Activated CD4-positive, CD25-positive, alpha-beta regulatory T cell (primary cell): ENCODE measurements at regions not wholly inside any gene's neighbourhood (a gene's known extent, or its start where the extent isn't known, plus 50 kb on each side); places are given as distances from the start of the nearest gene placed in this dataset.

Source experiments
- DNase-seq, 4 experiments: peaks; one replicate each; lab custom pipeline; 2025; lab: John Stamatoyannopoulos, UW

DNA sequence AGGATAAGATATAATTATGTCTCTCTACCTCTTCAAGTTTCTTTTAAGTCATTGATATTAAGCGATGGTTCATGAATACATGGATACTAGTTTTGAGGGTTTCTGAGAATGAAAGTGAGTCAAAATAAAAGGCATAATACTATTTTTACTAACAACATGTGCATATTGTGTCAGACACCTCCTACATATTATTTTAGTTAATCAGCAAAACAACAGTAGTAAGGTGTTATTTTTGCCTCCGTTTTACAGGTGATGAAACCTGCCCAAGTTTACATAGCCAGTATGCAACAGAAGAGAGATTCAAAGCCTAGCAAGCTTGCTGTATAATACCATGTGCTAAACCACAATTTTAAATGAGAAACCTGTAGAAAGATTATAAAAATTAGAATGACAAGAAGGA is 544.1 kb downstream of the EPHA5 start:
- DNase-seq, result no peak

DNA sequence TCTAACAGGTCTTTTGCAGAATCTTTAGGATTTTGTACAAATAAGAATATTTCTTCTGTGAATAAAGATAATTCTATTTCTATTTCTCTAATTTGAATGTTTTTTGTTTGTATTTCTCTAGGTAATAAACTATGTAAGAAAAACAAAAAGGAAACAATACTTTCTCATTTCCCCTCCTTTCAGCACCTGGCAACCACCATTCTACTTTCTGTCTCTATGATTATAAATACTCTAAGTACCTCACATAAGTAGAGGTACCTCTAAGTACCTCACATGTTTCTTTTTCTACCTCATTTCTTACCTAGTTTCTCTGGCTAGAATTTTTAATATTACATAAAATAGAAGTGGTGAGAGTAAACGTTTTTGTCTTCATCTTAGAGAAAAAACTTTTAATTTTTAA is 550.0 kb downstream of the EPHA5 start:
- no peak for DNase-seq

DNA sequence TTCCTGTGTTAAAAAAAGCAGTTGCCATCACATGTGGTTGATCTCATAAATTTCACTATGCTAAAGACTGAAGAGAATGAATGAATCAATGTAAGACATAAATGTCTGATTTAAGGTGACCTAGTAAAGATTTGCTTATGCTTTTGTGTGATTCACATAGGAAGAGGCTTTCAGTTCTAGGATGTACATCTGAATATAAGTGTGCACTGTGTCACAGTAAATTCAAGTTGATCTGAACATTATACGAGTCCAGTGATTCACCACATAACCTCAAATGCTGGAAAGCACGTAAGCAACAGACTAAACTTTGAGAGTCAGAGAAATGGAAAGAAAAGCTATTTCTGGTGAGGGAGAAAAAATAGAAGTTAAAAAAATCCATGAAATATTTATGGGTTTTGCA is 567.9 kb downstream of the EPHA5 start:
- DNase-seq, result no peak

DNA sequence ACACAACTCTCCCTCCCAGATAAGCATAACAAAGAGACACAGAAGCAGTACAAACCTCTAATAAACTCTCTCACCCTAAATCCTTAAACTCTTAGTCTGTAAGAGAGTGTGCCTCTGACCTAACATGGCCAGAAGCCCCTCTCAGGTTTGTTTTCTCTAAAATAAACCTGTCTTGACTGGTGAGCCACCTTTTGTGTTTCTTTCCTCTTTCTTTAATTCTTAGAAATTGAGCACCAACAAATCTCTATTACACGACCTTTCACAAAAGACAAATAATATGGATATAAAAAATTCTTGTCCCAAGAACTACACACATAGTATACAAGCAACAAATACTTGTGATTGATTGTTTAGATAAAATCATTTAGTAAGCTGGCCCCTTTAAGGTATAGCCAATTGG is 573.7 kb downstream of the EPHA5 start:
- DNase-seq, result no peak

DNA sequence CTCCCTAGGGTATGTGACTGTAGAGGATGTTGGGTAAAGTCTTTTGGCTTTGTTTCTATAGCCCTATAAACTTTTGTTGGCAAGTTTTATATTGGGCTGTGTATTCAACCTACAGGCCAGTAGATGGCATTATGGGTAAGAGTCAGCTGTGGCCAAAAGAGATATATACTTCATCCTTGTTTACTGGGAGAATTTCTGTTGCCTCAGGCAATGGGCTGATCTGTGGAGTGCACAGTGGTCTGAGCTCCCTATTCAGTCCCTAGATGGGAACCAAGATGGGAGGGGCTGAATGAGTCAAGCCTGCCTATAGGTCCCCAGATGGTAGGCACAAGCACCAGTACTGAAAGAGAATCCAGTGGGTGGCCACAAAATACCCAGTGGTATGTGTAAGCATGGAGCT is 580.6 kb downstream of the EPHA5 start:
- no peak for DNase-seq

DNA sequence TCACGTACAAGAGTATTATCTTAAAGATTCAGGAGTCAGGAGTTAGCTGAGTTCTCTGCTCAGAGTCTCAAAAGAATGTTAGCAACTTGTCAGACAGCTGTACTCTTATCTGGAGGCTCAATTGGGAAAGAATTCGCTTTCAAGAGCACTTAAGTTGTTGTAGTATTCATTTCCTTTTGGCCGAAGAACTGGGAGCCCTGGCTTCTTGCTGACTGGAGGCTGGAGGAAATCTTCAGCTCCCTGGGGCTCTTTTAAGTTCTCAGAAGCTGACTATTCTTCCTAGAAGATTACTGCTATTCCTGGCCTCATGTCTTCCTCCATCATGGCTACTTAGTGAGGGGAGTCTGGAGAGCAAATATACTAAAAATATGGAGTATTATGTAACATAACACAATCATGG is 587.2 kb downstream of the EPHA5 start:
- DNase-seq, result no peak

DNA sequence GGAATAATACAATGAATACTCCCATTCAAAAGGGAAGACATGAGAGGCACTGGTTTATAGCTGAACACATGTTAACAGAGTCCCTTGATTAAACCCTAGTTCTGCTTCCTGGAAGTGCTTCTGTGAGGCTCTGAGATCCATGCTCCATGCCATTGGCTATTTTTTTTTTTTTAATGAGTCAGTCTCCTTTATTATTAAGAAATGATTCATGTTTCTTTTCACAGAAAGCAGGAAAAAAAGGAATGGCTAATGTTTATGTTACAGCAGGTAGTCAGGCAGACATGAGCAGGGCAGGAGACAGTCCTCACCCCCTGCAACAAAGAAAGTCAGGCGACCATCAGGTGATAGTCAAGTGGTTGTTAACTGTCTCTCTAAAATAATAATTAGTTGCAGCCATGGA is 598.7 kb downstream of the EPHA5 start:
- no peak for DNase-seq

DNA sequence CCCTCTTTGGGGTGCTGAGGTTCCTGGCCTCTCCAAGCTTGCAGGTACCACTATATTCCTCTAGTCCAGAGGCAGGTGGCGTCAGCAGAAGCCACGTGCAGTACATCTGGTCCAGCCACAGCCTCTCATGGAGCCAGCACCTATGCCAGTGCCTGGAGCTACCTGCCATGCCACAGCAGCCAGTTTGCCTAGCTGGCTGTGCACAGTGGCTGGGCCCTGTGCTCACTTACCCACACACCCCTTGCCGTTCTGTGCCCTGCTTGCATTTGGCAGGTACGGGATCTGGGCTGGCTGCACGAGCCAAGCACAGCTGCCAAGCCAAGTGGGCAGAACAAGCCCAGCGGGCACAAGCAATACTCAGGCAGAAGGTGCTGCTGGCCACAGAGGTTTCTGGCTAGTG is 601.1 kb downstream of the EPHA5 start:
- DNase-seq, result no peak

DNA sequence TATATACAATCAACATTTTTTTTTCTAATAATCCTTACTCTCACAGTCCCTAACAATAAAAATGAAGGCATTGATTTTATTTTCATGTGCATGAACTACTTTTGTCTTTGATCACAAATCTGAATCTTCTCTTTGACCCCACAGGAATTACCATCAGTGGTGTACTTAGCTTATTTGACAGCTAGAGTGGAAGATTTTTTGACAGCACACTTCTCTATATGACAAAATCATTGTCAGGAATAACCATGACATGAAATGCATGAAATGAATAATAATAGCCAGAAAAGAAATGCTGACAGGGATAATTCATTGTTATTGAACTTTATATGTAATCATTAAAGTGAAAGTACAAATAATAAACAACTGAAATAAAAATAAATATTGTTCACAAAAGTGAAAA is 604.2 kb downstream of the EPHA5 start:
- DNase-seq, result no peak

DNA sequence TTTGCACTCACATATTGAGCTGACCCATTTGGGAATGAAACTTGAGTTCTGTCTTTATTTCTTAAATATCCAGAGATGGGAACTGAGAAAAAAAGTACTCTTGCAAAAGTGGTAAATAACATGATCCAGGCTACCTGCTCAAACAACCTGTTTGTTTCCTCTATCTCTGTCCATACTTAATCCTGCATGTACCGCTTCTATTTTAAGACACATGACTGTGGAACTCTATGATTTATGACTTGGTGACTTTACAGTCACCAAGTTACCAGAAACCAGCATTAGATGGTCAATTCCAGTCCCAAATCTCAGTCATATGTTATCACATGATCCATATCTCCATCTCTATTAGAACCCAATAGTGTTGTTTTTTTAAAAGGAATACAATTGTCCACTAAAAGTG is 606.7 kb downstream of the EPHA5 start:
- no peak for DNase-seq

DNA sequence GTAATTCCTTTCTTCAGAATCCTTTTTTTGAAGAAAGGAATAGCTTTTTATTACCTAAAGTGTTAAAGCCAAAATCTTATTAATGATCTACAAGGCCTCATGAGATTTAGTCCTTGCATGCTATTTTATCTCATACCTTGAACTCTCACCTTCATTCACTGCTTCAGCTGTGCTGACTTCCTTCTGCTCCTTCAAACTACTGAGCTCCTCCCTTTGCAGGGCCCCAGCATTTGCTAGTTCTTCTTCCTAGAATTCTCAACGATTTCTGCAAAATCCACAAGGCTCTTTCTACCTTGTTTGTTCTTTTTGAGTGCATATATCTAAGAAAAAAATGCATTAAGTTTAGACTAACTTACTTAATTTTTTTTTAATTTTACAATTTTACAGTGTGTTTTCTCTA is 619.5 kb downstream of the EPHA5 start:
- DNase-seq, result no peak

DNA sequence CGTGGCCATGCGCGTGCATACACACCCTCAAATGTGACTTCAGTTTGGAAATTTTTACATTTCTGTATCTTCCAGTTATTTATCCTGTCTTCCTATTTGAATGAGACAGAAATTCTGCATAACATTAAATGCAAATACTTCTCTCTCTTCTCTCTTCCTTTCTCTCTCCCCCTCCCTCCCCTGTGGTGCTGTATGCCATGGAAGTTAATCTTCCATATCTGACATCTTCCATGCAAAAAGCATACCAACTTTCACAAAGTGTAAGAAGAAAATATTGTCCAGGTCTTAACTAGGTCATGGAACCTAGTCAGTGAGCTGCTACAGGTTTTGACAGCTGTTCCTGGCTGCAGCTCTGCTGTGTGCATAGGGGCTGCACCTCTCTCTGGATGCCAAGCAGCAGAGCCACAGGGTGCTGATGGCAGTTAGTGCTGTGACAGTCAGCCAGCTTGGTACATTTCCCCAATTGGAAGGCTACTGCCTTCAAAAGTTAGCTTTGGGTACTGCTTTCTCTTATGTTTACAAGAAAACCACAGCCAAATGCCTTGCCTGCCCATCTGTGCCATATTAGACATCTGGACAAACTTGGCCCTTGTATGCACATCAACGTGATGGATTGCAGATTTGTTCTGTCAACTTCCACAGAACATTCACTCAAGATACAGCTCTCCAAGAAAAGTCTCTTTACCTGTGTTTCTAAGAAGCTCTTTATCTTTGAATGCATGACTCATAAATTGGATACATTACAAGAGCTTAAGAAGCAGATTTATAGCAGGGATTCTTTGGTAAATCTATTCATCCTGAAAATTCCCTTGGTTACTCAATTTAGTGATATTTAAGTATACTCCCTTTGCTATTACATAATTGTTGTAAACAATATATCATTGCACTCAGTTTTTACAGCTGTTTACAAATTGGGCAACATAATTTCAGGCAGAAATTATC is 623.8 kb downstream of the EPHA5 start:
- no peak for DNase-seq

DNA sequence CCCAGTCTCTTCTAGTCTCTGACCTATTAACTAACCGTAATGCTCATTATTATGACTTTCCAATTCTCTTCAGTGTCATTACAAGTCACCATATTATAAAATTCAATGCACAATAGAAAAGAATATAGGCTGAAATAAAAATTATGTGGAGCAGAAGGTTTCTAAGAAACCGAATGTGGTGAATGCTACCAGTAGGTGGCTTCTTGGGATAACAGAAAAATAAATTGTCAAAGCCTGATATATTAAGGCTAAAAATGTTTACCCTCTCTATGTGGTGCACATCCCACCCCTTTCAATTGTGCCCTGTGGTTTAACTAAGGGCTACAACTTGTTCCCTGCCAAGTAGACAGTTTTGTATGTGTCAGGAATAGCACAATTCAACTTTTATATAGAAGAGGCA is 624.6 kb upstream of the TECRL start:
- no peak for DNase-seq

DNA sequence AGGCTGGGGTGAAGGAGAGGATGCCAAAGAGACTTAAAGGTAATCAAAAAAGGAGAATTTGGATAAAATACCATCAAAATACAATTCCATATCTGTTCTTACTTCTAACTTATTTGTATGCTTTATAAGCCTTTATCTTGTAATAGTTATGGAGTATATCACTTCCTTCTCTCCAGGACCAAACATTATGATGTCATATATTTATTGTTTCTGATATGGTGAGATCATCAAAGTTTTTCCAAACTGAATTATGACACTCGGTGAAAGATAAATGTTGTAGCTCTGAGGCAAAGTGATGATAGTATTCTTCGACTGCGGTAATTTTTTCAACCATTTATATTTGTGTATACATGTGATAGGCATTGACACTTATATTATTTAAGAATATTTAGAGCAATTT is 619.3 kb upstream of the TECRL start:
- no peak for DNase-seq

DNA sequence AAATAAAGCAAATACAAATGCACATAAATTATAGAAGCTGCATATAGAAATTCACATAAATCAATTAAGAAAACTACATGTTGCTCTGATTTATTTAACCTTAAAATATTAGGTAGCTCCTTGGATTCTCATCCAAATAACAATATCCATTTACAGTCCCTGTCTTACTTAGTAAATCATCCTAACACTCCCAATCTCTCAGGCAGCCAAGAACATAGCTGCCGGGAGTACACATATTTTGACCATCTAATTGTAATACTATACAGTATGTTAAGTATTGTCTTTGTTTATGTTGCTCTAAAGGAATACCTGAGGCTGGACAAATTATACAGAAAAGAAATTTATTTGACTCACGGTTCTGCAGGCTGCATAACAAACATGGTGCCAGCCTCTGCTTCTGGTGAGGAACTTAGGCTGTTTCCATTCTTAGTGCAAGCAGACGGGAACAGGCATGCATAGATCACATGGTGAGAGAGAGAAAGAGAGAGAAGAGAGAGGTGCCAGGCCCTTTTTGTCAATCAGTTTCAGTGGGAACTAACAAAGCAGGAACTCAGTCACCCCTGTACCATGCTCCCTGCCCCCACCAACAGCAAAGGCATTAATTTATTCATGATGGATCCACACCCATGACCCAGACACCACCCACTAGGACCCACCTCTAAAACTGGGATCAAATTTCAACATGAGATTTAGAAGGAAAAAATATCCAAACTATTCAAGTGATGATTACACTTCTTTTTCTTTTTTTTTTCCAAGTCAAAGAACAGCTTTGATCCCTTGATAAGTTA is 614.8 kb upstream of the TECRL start:
- no peak for DNase-seq

DNA sequence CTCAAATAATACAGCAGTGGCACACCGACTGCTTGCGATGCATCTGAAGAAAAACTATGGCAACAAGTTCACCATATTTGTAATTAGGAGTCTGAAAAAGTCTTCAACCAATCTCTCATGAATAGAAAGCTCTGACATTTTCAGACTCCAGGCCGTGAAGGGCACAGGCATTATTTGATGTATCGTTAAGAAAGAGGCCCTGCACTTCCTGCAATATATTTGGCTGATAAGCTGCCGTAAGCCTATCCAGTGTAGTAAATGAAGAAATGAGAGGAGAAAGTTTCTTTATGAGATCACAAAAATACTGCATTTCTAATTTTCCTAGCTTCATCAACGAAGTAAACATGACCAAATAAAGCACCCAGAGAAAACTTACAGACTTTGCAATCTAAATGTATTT is 613.8 kb upstream of the TECRL start:
- DNase-seq, result no peak

DNA sequence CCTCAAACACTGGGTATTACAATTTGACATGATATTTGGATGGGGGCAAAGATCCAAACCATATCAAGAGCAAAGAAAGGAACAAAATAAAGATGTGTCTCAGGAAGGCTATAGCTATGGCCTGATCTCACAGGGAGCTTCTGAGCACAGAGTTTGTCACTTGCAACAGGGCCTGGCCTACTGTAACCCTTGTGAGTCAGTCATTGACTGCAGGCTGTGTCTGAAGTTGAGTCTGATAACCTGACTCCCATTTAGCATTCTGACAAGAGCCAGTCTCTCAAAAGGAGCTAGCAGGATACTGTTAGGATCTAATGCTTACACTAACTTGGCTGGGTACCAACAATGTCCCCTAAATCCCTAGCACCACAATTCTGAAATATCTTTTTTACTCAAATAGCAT is 612.5 kb upstream of the TECRL start:
- no peak for DNase-seq

DNA sequence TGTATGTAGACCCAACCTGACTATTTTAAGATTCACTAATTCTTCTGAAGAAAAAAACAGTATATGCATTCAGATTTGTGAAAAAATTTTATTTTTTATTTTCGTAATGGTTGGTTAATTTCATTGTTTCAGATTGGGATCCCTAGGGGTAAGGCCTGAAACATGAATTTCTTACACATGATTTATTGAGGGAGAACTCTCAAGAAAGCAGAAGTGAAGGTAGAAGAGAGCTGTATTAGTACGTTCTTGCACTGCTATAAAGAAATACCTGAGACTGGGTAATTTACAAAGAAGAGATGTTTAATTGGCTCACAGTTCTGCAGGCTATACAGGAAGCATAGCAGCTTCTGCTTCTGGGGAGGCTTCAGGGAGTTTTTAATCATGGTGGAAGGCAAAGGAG is 611.9 kb upstream of the TECRL start:
- DNase-seq, result no peak

DNA sequence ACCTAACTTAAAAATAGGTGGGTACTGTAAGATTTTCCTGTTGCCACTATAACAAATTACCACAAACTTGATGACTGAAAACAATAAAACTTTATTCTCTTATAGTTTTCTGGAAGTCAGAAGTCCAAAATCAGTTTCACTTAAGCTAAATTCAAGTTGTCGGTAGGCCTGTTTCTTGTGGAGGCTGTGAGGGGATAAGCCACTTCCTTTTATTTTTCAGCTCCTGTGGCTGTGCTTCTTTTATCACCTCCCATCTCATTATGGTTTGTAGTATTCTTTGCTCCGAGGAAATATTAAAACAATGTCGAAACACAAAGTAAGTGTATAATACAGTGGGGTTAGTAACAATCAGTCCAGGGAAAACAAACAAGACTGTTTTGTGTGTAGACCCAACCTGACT is 610.5 kb upstream of the TECRL start:
- no peak for DNase-seq

DNA sequence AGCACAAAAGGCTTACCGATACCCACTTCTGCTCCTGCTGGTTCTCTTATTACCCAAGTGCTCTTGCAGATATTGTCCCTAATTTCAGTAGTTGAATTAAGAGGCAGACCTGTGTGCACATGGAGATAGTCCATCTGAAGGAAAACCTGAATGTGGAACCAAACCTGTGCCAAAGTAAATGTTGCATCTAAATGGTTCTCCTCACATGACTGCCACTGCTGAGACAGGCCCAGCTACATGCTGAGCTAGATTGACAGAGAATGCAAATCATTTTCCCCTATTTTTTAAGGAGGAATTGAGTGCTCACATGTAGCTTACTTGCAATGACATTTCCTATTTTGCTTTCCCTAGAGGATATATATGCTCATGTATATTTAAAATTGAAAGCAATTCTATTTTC is 609.1 kb upstream of the TECRL start:
- DNase-seq, result no peak

DNA sequence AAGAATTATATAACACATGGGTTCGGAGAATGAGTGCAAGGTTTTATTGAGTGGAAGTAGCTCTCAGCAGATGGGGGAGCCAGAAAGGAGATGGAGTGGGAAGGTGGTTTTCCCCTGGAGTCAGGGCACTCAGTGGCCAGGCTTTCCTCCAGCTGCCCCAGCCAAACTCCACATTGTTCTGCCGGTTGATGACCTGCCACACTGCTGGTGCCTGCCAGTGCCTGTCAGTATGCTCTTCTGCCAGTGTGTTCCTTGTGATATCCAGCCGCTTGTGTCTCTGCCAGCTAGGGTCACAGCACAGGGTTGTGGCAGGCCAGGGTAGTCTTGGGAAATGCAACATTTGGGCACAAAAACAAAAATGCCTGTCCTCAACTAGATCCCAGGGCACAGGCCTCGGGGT is 604.8 kb upstream of the TECRL start:
- no peak for DNase-seq

DNA sequence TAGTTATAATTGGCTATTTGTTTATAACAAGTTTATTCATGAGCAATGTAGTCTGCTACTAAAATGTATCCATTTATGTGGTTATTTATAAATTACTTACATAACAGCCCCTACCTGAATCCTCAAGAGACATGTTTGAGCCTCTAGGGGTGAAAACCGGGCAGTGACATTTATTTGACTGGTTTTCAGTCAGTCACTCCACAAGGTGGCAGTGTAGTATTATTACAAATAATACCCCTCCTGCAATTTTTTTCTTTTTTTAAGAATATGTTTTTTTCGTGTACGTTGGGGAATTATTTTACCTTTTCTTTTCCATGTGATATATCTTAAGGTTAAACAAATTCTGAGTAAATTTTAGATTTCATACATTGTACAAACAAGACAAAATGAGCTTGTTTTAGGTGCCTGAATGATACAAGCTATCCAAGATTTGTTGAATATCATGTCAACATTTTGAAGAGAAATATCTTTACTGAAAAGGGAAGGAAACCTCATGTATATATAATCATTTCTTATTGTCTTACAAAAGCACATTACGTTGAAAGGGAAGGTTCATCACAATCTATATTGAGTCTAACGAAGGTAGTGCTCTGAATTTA is 598.7 kb upstream of the TECRL start:
- DNase-seq, result no peak

DNA sequence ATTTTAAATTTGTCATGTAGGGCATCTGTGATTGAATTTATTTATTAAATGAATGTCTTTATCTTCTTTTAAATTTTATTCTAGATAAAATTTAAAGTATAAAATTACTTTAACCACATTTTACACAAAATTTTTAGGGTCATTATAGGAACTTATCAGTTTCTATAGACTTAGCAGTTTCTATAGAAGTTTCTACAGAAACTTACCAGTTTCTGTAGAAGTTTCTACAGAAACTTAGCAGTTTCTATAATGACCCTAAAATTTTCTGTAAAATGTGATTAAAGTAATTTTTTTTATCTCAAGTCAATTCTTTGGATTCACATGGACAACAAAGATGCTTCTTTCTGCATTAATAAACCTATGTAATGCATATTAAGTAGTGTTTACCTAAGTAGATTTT is 565.9 kb upstream of the TECRL start:
- DNase-seq, result no peak
